GM18909 (cell line): ENCODE measurements at regions not wholly inside any gene's neighbourhood (a gene's known extent, or its start where the extent isn't known, plus 50 kb on each side); places are given as distances from the start of the nearest gene placed in this dataset.
A peak's percentile ranks its signal among the peaks of the same experiment; 100 is the strongest.

Experiments
- ATAC-seq: cut with Tn5 transposase; IDR thresholded peaks from one replicate; pipeline ENCODE4 v1.9.1; 2021; ENCODE audit warnings: mild to moderate bottlenecking; ENCODE audit not compliant: unreplicated experiment, poor library complexity

DNA sequence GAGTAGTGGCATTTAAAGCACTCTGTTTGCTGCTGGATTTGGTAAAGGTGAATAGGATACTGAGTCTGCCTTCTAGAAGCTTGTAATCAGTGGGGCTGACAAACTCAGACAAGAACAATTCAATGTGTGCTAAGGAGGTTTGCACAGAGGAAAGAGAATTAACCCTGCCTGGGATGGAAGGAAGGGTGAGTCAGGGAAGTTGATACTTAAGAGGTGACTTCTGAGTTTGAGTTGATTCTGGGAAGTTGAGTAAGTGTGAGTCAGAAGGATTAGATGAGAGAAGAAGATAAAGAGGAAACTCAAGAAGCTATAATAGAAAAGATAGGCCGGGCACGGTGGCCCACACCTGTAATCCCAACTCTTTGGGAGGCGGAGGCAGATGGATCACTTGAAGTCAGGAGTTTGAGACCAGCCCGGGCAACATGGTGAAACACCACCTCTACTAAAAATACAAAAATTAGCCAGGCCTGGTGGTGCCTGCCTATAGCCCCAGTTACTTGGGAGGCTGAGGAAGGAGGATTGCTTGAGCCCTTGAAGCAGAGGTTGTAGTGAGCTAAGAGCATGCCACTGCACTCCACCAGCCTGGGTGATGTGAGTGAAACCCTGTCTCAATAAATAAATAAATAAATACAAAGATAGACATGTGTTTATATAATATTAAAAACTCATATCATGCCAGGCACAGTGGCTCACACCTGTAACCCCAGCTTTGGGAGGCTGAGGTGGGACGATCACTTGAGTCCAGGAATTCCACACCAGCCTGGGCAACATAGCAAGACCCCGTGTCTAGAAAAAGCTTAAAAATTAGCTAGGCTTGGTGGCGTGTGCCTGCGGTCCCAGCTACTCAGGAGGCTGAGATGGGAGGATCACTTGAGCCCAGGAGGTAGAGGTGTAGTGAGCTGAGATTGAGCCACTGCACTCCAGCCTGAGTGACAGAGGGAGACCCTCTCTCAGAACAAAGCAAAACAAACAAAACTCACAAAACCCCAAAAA lies 126.8 kb upstream of the CPM start:
- ATAC-seq = no peak

DNA sequence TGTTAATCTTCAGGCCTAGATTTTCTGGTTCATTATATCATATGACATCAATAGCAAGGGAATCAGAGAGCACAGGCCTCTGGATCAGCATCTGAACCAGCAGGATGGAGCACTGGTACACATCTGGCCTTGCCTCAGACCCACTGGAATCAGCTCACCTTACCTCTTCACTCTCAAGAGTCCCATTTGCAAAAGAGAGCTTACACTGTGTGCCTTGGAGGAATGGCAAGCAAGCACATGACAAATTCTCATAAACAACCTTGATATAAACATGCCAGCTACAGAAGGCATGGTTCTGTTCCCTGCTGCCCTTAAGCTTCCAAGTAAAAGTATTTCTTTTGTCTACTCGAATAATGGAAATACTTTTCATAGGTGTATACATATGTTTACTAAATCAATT lies 128.6 kb upstream of the CPM start:
- ATAC-seq = no peak

DNA sequence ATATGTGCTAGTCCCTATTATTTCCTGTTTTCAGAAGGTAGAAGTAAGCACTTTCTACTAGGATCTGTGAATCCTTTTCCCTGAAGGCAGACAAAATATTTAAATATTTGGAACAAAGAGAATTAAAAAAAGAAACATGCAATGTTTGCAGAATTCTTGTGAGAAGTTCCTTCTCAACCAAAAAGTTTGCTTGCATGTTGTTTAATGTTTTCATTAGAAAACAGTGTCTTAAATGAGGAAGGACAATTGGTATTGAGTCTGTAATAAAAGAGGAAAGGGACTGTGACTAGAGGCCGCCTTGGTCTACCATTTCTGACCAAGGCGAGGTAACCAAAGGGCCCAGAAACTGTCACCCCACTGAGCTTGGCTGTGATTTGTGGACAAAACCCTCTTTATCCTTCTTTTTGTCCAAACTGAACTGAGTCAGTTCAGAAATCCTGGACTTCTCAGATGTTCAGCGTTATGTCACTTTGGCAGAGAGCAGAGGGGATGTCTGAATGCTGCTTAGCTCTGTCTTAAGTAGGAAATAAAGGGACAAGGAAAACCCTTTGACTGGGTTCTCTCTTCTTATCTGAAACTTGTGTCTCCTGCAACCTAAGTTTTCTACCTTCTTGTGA lies 129.8 kb upstream of the CPM start:
- no peak for ATAC-seq

DNA sequence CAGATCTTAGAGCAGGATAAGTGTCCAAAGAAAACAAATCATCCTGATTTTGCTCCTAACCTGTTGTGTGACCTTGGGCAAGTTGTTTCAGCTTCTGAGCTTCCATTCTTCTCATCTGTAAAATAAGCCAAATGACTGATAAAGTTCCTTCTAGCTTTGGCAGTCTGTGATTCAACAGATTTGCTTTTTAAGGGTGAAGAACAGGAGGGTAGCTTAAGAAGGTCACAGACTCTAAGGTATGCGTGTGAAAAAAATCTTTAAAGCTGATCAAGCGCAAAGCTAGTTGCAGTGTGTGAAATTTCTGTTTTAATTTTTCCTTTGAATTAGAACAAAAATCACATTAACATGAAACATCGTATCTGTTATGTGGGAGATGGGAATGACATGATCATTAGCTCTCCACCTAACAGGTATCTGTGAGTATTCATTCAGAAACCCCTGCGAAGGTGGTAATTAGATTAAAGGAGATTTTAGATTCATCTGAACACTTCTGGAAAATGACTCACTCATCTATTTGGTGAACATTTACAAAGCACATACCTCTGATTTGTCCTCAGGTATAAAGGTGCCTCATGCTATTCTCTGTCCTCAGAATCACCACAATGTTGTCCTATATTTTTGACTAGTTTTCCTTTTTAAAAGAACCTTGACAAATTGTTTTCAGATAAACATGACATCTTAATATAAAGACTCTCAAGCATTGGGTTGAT lies 131.9 kb upstream of the CPM start:
- no peak for ATAC-seq

DNA sequence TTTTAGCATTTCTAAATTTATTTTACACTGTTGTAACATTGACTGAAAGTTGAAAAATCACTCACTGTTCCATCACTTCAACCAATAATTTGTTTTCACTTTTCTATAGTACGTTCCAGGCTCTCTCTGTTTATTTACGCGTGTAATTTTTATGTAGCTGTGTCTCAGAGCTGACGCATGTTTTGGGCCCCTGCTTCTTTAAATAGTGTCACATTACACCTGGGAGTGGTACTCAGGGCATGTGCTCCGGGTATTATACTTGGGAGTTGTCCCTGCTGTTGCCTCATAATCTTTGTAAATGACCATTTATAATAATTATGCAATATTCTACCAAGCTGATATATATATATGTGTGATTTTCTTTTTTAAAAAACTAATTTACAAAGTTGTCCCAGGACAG lies 132.8 kb upstream of the CPM start:
- no peak for ATAC-seq

DNA sequence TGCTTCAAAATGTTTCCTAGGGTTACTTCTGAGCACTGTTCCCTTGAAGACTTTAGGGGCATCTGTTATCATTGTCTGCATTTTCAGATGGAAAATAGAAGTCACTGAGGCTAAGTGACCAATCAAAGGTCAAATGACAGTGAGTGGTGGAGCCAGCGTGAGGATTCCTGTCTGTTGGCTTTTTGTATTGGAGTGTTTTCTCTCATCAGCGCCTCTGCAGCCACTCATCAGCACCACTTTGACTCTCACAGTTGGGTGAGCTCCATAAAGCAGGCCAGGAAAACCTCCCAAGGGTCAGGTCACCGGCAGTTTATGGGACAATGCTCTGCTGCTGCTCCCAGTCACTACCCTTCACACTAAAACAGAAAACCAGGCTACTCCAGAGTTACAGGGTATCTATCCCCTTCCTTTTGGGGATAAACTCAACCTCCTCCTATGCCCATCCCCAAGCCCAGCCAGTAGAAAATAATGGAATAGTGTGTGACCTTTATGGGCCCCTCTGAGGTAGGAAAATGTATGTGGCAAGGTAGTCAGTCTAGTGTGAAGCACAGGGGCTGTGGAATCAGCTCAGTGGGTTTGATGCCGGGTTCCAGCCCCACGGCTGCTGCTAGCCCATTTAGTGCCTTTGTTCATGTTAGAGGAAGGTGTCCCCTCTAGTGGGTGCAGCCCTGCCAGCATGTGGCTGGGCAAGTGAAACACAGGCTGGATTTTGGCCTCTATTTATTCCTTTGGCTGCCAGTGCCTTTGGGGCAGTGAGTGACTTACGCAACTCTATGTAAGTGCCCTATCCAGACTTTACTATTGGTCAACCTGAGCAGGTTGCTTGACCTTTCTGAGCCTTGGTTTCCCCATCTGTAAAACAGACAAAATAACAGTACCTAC lies 133.8 kb upstream of the CPM start:
- ATAC-seq = no peak

DNA sequence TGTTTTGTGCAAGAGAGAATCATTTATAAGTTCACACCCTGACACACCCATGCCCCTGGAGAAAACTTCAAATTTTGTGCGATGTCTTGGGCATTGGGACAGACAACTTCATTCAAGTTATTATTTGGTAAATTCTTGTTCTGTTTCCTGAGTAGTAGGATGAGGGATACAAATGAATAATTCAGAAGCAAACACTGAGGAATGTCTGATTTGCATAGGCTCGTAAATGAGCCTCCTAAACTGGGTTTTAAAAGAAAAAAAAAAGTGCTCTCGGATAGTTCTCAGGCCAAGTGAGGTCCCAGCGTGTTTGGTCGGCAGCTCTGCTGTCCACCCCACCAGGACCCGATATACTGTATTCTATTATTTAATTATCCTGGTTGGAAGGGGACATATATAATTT lies 134.7 kb upstream of the CPM start:
- ATAC-seq = no peak

DNA sequence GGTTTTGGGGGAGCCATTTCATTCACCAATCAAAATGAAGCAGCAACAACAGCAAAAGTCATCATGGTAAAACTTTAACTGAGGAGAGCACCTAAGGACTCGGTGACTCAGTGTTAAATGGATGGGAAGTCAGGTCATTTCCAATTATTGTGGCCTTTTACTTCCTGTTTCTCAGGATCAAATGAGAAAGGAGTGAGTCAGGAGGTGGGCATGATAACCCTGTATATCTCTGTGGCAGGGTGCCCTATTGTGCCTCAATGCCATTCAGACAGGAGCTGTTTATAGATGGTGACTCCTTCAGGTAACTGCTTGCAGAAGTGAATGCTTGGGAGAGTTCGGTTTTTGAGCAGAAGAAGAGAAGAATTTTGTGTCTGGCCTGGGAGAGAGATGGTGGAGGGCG lies 135.5 kb upstream of the CPM start:
- no peak for ATAC-seq

DNA sequence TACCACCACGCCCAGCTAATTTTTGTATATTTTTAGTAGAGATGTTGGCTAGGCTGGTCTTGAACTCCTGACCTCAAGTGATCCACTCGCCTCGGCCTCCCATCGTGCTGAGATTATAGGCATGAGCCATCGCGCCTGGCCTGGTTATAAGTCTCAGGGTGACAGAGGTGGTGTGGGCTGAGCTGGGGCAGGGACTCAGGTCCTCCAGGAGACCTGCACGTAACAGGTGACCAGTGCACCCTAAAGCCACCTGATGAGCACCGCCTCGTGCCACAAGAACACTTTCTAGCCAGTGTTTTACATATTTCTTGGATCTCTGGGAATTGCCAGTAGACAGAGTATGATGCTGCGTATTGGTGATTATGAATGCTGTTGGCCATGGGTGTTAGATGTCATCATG lies 136.5 kb upstream of the CPM start:
- ATAC-seq = no peak

DNA sequence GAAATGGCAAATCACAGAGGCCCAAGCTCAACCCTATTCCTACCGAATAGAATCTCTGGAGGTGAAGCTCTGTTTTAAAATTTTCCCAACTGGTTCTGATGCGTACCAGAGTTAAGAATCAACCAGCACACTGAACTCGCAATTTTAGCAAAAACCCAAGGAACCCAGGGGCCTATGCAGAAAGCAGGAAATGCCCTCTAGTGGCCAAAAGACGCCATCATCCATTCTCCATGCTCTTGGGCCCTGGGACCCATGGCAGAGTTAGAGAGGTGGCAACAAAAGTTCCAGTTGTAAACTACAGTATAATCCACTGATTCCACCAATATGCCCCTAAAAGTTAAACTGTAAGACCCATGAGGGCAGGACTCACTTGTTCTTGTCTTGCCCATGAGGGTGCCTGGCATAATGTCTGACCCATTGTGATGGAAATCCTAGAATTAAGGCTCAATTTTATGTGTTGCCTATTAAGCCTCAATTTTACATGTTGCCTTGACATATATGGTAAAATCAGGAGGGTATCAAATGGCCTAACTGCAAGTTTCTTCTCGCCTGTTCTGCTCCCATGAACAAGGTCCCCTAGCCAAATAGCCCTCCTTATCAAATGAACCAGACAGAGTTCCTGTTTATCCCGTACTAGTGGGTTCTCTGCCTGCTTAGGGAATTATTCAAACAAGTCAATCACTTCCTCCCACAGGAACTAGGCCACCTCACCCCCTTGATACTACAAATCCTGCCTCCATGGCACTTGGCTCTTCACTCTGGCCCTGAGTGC lies 137.5 kb upstream of the CPM start:
- ATAC-seq = peak; percentile 76

DNA sequence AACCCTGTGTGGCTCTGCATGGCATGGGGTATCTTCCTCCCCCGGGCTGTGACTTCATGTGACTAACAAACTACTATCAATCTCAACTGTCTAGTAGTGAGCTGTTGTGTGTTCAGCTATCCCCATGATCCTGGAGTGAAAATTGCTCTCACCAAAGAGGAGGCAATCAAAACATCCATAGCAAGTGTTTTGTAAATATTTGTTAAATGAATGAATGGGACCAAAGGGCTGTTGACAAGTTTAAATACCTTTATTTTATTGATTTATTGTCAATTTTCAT lies 138.1 kb upstream of the CPM start:
- ATAC-seq = no peak

DNA sequence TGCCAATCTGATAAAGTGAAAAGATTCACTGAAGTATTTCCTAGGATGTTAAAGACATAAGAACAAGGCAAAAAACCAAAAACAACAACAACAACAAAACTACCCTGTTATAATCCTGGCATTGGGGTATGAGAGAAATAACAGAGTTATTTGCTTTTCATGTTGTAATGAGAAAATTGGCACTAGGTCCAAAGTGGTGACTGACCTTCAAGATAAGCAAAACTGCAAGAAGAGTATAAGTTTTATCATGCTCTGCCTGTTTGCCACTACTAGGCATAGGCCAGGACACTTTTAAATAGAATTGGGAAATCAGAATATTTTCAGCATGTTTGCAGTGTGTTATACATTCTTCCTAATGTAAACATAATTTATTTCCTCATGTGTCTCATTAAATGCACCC lies 140.1 kb upstream of the CPM start:
- ATAC-seq = no peak

DNA sequence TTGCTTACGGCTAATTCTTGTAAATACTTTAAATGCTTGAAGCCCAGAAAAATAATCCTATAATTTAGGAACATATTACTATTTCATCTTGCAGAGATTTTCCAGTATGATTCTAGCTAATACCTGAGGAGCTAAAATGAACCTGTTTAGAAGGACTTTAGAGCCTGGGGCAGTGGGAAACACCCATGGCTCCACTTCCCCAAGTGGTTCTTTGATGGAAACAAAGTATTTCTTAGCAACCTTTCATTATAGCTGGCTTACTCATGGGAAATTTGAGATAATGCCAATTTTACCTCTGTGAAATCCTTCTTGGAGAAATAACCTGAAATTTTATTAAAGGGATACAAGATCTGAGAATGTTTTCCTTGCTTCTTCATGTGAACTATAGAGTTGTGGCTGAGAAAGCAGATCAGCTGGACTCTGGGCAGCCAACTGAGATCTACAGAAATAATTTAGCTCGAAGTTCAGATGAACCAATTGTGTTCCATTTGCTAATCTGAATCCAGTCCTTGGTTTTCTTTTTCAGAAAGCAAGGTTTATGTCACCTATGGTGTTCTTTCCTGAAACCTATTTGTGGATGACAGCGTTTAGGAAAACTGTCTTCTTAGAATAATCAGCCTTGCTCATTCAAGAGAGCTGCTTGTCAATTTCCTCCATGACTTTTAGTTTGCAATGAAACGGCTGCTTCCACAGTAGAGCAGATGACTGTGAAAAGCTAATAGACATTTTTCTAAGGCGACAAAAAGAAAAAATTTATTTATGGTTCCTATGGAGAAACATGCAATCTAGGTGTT lies 141.8 kb upstream of the CPM start:
- ATAC-seq = no peak

DNA sequence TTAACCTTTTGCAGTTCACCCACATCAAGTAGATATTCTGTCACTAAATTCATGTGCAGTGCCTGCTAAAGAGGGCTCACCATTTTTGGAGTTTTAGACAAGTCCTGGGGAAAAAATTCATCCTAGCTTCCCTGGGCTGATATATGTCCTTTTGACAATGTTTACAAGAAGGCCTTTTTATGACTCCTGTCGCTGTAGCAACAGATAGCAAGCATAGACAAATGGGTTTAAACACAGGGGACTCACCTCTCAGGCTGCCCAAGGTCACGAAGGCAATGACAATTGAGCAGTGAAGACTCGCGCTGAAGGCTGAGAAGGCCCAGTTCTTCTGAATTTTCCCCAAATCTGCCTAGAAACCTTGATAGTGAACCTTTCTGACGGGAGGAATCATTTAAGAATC lies 150.7 kb upstream of the CPM start:
- no peak for ATAC-seq

DNA sequence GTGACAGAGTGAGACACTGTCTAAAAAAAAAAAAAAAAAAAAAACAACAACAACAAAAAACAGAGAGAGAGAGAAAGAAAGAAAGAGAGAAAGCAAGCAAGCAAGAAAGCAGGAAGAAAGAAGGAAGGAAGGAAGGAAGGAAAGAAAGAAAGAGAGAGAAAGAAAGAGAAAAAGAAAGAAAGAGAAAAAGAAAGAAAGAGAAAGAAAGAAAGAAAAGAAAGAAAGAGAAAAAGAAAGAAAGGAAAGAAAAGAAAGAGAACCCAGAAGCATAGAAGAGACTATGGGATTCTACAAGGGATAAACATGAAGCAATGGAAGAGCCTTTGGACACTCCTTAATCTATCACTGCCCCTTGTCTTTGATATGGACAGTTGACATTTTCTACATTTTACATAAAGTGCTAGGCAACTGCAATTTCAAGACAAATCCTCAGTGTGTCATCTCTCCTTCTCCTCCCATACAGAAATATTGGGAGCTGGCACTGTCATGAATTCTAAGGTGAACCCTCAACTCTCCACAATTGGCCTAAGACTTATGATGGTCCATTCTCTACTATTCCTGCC lies 151.9 kb upstream of the CPM start:
- no peak for ATAC-seq

DNA sequence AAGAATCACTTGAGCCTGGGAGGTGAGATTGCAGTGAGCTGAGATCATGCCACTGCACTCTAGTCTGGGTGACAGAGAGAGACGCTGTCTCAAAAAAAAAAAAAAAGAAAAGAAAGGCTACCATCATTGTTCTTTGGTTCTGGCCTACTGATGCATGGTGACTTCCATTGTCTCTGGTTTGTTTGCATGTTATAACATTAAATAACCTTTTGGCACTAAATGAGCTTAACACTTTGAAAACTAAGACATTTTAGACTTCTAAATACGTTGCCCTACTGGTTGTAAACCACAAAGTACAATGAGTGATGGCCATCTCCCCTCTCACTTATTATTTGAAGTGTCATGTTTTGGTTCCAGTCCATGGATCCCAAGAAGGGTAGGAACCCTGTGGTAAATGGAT lies 152.9 kb upstream of the CPM start:
- no peak for ATAC-seq

DNA sequence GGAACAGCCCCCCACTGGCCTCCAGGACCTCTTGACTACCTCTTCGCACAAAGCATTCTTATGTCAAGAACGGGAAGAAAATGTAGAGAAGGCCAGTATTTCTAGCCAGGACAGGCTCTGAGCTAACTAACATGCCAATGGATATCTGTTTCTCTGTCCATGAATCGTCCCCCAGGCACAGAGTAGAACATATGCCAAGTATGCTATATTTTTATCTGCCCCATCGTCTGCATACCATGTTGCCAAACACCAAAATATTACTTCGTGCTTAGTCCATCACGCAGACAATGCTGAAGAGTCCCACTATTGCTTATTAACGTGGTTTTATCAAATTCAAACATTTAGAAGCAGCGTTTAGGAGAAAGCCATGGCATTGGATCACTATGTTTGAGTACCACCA lies 151.4 kb upstream of the CPSF6 start:
- no peak for ATAC-seq

DNA sequence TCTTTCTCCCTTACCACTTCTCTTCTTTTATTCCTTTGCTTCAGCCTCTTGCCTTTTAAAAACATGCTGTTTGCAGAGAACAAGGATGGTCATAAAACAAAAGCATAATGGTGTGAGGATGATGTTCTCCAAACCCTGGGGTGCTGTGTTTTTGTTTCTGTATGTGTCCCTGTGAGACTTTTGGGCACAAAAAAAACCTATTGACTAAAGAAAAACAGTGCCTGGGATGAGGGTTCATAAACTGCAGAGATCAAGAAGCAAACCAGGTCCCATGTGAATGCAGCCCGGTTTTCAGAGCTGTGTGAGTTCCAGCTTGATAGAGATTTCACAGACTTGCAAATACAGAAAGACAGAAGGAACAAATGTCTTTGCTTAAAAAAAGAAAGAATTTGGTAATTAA lies 148.6 kb upstream of the CPSF6 start:
- ATAC-seq = no peak
